Neural crest cell (in vitro differentiated cells): ENCODE measurements at regions not wholly inside any gene's neighbourhood (a gene's known extent, or its start where the extent isn't known, plus 50 kb on each side); places are given as distances from the start of the nearest gene placed in this dataset.

Experiments used
- DNase-seq: peaks from one replicate; pipeline ENCODE4 v3.0.0; 2021; ENCODE audit warnings: low read depth, mixed read lengths, low spot score
- H3K27ac Mint-ChIP-seq: one replicate; pipeline ENCODE4 v1.8.0; 2021; ENCODE audit warnings: mild to moderate bottlenecking, mixed read lengths; ENCODE audit not compliant: unreplicated experiment
- H3K27me3 Mint-ChIP-seq: 2 replicates; pipeline ENCODE4 v1.8.0; 2021; ENCODE audit warnings: low read depth, mild to moderate bottlenecking, mixed read lengths
- H3K36me3 Mint-ChIP-seq: 2 replicates; pipeline ENCODE4 v1.8.0; 2021; ENCODE audit warnings: low read depth, mild to moderate bottlenecking, mixed read lengths
- H3K4me1 Mint-ChIP-seq: 2 replicates; pipeline ENCODE4 v1.8.0; 2021; ENCODE audit warnings: mixed read lengths
- H3K4me3 Mint-ChIP-seq: one replicate; pipeline ENCODE4 v1.8.0; 2021; ENCODE audit warnings: mild to moderate bottlenecking, mixed read lengths
- H3K9me3 Mint-ChIP-seq: 2 replicates; pipeline ENCODE4 v1.8.0; 2021; ENCODE audit warnings: mixed read lengths
- CTCF ChIP-seq: fragments of 200-600 bp; sonication (generic); conservative IDR thresholded peaks from 2 replicates; pipeline ENCODE4 v1.5.0; 2021; ENCODE audit warnings: antibody characterized with exemption, mild to moderate bottlenecking

GRCh38 chr5:155441849-155442248 lies 428.3 kb downstream of the KIF4B start:
- no peaks in the 10 kb centered on the region for H3K4me1 Mint-ChIP-seq
- no peaks in the 10 kb centered on the region for H3K36me3 Mint-ChIP-seq
- H3K27me3 Mint-ChIP-seq: no peaks in the 10 kb centered on the region
- peaks cover 6% of the 10 kb centered on the region for H3K9me3 Mint-ChIP-seq
- DNase-seq: no peak
- TF ChIP-seq CTCF: no peak
- no peak overlapping the region for H3K4me3 Mint-ChIP-seq
- H3K27ac Mint-ChIP-seq: no peak overlapping the region

- H3K27me3 Mint-ChIP-seq: peaks cover 6% of the 10 kb centered on the region
- H3K36me3 Mint-ChIP-seq: peaks cover 3% of the 10 kb centered on the region
- DNase-seq: no peak
- TF ChIP-seq CTCF: no peak
- no peak overlapping the region for H3K4me3 Mint-ChIP-seq
- no peak overlapping the region for H3K27ac Mint-ChIP-seq
- no peaks in the 10 kb centered on the region for H3K4me1 Mint-ChIP-seq
- peaks cover 8% of the 10 kb centered on the region for H3K9me3 Mint-ChIP-seq
These were observed 437.6 kb downstream of the KIF4B start for GRCh38 chr5:155451106-155451505.

GRCh38 chr5:155455791-155456514 lies 442.4 kb downstream of the KIF4B start:
- peaks cover 3% of the 10 kb centered on the region for H3K36me3 Mint-ChIP-seq
- peaks cover 6% of the 10 kb centered on the region for H3K9me3 Mint-ChIP-seq
- H3K4me3 Mint-ChIP-seq: no peak overlapping the region
- H3K27me3 Mint-ChIP-seq: peaks cover 4% of the 10 kb centered on the region
- no peak overlapping the region for H3K27ac Mint-ChIP-seq
- no peak for TF ChIP-seq CTCF
- DNase-seq: no peak
- H3K4me1 Mint-ChIP-seq: no peaks in the 10 kb centered on the region

DNA sequence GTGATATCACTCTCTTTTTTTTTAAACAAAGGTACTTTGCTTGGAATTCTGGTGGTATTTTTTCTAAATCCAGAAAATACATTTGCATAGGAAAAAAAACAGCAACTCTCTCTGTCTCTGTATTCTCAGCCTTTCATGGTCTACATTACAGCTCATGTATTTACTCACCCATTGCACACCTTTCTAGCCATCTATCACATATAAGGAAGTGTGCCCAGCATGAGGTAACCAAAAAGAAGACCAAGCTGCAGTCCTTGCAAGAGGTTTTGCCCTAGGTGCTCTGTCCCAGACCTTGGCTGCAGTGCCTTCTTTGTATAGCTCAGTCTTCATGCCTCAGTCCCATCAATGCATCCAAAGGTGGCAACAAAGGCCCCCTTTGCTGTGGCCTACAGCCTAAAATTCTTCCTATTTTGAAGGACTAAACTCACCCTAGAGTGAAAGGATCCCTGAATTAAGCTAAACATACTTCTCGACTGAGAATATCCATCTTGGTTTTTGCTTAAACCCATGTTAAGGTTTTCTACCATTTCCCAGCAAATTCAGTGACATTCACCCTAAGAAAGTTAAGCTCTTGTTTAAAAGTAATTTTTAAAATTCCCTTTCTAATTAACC lies 446.4 kb downstream of the KIF4B start:
- H3K9me3 Mint-ChIP-seq: peaks cover 2% of the 10 kb centered on the region
- no peak for TF ChIP-seq CTCF
- H3K27me3 Mint-ChIP-seq: no peaks in the 10 kb centered on the region
- no peaks in the 10 kb centered on the region for H3K4me1 Mint-ChIP-seq
- H3K4me3 Mint-ChIP-seq: no peak overlapping the region
- no peaks in the 10 kb centered on the region for H3K36me3 Mint-ChIP-seq
- DNase-seq: no peak
- H3K27ac Mint-ChIP-seq: no peak overlapping the region

DNA sequence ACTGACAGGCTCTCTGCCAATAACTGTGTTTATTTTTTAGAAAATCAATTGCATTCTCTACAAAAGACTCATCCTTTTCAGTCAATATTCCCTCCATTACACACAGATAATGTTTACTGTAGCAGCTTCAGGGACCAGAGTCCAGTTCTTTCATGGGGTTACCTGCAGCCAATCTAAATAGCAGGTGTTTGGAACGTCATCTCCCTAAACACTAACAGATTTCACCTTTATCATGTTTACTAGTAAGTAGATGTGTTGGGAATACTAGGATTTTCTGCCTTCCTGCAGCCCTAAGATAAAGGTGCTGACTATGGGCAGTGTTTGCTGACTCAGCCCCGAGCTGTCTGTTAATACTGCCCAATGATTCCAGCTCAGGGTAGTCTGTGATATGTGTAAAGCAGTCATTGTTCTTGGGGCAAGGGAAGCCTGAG lies 447.0 kb downstream of the KIF4B start:
- H3K27me3 Mint-ChIP-seq: no peaks in the 10 kb centered on the region
- H3K36me3 Mint-ChIP-seq: no peaks in the 10 kb centered on the region
- H3K9me3 Mint-ChIP-seq: peaks cover 2% of the 10 kb centered on the region
- H3K4me3 Mint-ChIP-seq: no peak overlapping the region
- DNase-seq: no peak
- H3K4me1 Mint-ChIP-seq: no peaks in the 10 kb centered on the region
- H3K27ac Mint-ChIP-seq: no peak overlapping the region
- no peak for TF ChIP-seq CTCF
